ENCODE measurements at regions not wholly inside any gene's neighbourhood (a gene's known extent, or its start where the extent isn't known, plus 50 kb on each side); places are given as distances from the start of the nearest gene placed in this dataset.

GRCh38 chr2:102951249-102951648 lies 189.4 kb downstream of the TMEM182 start:
- DNase-seq (ENCODE audit: low read depth): no peak

DNA sequence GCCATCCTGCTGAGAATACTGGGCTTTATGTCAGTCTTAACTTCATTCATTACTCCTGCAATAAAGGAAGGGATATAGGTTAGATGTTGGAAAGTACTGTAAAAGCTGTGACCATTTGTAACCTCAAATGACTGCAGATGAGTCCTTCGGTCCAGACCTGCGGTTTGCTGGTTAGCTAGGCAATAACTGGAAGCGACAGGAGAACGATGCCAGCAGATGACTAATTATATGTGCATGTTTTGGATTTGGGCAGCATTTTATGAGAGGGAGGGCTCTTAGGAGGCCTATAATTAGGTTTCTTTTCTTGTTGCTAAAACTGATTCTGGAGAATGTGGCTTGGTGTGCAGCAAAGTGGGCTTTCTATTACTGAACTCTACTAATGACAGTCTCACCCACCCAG lies 205.6 kb downstream of the TMEM182 start:
- DNase-seq (ENCODE audit: low read depth): peak; percentile 16

DNA sequence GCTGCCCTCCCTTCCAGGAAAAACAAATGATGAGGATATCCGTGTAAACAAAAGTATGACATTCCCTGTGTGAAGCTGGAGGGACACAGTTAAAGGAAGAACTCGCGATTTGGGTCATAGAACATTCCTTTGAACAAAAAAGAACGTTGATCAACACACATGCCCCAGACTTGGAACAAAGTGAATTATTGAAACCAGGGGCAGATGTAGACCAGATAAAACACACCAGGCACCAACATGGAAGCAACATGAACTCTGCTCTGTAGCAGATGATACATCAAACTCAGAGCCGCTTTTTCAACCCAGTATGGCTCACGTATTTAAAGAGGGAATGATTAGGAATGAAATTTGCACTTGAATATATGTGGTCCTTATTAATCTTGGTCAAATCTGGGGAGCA lies 206.5 kb downstream of the TMEM182 start:
- no peak for DNase-seq (ENCODE audit: low read depth)

GRCh38 chr2:102971701-102972100 lies 209.9 kb downstream of the TMEM182 start:
- no peak for DNase-seq (ENCODE audit: low read depth)

DNA sequence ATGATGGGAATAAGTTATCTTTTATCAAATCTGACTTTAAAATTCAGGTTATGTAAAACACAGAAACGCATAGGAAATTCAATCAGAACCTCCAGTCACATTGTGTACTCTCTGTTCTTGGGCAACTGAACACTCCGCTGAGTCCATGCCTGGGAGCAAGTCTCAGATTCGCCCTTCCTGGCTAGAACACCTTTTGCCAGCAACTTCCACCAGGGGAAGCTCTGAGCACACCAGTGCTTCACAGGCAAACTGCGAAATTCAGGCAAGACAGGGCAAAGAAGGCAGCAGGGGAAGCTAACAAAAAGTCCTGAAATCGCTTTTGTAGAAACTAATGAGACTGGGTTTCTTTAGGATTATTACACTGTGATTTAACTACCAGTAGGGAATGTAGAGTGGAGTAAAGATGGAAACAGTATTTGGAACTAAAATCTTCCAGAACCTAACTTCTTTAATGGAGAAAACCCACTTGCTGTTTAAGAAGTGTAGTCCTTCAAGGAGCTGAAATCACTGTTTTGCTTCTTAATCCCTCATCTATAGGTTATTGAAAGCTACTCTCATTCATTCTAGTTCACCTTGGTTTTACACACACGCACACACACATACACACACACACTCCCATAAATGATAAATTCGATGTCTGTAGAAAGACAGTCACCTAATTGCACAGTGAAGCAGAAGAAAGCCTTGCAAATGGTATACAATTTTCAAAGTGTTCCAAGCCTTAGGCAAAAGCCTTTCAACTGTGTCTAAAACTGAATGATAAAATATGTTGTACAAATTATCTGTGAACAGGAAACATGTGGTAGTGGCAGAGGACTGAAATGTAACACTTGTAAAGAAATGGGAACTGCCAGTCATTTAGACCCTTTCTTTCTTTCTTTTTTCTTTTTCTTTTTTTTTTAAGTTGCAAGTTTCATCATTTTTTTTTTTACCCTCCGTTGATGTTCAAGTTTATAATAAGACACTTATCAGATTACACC lies 214.5 kb downstream of the TMEM182 start:
- peak; percentile 2 for DNase-seq (ENCODE audit: low read depth)

DNA sequence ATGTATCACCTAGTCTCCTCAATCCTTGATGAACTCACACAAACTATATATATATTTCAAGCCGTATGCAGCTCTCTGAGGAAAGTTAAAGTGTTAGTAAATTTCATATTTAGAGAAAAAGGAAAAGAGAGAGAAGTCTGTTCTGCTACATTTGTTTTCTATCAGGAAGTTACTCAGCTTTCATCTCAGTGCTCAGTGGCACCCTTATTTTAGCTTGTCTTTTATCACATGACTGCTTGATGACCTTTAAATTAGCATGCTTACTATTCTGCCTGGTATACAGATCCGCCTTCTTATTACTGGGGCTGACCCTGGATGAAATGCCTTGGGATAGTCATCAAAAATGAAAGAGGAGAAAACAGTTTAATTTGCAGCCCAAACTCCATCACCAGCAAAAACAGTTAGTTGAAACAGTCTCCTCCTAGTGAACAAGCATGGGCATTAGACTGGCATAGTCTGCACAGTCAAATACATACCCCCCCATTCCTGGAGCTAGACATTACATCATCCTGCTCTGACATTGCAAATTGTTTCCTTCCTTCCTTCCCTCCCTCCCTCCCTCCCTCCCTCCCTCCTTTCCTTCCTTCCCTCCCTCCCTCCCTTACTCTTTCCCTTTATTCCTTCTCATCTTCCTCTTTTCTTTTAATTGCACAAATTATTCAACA lies 215.7 kb downstream of the TMEM182 start:
- DNase-seq (ENCODE audit: low read depth): no peak

DNA sequence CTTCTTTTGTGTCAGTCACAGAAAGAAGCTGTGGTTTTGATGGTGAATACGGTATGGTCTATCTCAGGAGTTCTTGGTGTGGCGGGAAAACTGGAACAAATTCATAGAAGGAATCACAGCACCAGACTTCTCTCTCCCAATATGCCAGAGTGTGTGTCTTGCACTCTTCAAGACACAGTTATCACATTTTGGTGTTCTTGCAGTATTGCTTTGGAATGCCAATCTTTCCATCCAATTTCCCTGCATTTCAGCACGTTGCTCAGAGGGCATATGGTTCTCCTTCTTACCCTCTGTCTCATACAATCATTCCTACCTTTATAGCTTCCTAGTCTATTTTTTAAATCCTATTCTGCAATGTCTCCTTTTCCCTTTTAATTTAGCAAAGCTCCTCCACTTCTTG lies 216.3 kb downstream of the TMEM182 start:
- DNase-seq (ENCODE audit: low read depth): no peak

DNA sequence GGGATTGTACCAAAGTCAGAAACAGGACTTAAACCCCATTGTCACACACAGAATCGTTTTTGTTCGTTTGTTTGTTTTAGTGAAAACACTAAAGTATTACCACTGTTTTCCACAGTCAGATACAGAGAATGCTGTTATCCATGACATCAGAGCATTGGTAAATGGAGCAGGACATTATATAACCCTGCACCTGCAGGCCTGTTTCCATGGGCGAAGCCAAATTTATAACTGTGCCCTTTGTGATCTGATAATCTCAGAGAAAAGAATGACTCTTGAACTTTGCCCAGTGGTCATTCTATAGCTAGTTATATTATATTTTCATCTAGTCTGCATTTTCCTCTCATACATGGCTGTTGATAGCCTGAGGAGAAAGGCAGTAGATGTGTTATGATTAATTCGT lies 217.6 kb downstream of the TMEM182 start:
- DNase-seq (ENCODE audit: low read depth): no peak

GRCh38 chr2:102983786-102984185 lies 222.0 kb downstream of the TMEM182 start:
- DNase-seq (ENCODE audit: low read depth): no peak

DNA sequence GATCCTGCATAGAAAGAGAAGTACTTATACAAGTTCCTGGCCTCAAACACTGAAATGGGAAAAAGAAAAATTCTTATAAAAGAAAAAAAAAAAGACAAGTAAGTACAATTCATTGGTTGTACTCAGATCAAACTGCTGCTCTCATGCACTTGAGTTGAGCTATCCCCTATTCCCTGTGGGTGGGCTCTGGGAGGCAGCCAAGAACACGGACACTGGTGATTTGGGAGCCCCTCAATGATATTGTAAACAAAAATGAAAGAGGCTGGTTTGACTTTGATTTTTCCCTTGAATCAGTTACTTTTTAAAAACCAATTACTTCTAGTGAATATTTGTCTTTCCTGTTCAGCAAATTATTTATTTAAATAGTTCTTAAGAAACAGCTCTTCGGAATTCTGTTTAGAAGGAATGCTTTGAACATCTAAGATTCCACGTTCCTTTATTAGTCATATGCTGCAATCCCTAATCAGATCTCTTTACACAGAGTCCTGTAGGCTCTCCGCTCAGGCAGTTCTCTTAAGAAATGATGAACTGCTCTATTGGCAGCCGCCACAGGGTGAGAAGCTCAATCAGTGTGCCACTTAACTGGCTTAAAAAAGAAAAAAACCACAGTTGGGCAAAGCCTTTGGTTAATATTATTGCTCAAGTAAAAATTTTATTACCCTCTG lies 225.1 kb downstream of the TMEM182 start:
- no peak for DNase-seq (ENCODE audit: low read depth)

DNA sequence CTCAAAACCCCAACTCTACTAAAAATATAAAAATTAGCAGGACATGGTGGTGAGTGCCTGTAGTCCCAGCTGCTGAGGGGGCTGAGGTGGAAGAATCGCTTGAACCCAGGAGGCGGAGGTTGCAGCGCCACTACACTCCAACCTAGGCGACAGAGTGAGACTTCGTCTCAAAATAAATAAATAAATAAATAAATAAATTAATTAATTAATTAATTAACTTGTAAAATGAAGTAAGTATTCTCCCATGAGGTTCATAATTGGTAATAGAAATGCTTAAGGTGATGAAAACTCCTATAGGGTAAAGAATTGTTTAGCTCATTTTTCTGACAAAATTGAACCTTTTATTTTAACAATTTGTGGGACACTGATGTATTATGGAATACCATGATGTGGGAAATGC lies 230.8 kb downstream of the TMEM182 start:
- DNase-seq (ENCODE audit: low read depth): no peak

GRCh38 chr2:102999958-103000357 lies 238.1 kb downstream of the TMEM182 start:
- no peak for DNase-seq (ENCODE audit: low read depth)

DNA sequence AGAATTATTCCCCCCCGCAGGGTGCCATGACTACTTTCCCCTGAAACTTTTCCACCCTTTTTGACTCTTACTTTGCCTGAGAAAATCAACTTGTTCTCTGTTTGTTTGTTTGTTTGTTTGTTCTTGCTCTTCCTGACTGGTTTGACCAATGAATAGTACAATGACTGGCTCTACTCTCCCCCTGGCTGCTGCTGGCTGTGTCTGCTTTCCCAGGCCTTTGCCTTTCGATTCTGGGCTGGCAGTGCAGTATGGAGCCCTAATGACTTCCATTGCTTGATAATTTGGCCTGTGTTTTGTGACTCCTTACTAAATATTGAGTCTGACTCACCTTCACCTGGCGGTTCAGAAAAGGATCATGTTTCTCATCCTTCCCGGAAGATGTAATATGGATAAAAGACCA lies 241.1 kb downstream of the TMEM182 start:
- no peak for DNase-seq (ENCODE audit: low read depth)

- no peak for DNase-seq (ENCODE audit: low read depth)
Observed at GRCh38 chr2:103003750-103004260, 242.0 kb downstream of the TMEM182 start.

- DNase-seq (ENCODE audit: low read depth): no peak
Observed at GRCh38 chr2:103004426-103004942, 242.7 kb downstream of the TMEM182 start.

DNA sequence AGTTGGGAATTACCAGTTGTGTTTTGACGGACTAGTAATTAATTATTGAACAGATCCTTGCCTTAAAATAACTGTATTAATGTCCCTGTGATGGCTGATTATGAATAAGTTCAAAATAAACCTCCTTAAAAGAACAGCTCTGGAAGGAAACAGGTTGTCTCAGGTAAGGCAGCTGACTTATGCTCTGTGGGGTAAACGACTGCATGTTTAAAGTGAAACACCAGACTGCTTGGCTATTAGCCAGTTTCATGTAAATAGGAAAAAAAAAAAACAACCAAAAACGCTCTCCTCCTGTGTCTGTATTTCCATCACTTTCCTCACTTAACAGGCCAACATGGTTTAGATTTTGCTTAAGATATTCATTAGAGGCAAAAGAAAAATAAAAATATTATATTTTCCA lies 243.6 kb downstream of the TMEM182 start:
- no peak for DNase-seq (ENCODE audit: low read depth)

GRCh38 chr2:103007086-103007485 lies 245.3 kb downstream of the TMEM182 start:
- DNase-seq (ENCODE audit: low read depth): no peak

- no peak for DNase-seq (ENCODE audit: low read depth)
Observed at GRCh38 chr2:103008586-103008985, 246.8 kb downstream of the TMEM182 start.

DNA sequence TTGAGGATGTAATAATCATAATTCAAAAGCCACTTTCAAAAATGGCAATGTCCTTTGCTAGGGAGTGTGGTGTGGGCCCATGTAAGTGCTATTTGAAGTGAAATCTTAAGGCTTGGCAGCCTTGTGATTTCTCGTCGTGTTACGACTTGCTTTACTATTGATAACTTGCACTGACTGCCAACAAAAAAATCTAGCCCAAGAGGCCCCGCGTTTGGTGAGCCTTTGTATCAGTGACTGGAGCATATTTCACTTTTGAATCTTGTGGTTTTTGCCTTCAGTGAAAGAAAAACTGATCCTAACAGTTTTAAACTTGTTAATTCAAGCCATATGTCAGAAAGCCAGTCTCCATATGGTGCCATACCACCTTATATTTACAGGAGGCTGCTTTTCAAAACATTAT lies 248.0 kb downstream of the TMEM182 start:
- DNase-seq (ENCODE audit: low read depth): no peak

DNA sequence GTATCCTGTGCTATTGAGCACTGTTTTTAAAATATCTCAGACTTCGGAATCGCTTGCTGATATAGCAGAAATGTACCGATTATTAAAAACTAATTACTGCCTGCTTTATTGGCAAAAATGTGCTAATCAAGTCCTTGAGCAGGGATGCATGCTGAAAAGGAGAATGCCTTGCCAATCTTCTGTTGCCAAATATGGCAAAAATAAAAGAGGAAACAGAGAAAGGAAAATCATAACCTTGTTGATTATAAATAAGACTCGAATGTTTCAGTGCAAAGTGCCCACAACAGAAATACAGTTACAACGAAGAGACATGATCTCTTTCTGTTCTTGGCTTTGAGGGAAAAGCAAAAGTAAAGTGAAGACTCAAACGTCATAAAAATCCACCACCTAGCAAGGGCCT lies 248.5 kb downstream of the TMEM182 start:
- DNase-seq (ENCODE audit: low read depth): no peak

DNA sequence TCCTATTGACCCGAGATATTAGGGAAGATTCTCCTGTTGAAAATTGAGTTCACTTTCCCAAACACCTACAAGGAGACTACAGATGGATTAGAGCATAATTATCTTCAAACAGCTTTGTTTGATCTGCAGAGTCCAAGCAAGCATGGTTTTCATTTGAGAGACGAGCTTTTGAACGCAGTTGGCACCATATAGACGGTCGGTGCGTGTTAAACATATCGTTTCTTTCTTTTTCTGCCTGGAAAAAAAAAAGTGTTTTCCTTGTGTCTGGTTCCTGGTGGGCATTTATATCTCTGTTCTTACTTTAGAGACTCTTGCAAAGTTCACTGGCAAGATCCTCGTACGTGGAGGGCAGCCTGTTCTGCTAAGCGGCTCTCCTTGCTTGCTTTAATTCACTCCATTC lies 248.9 kb downstream of the TMEM182 start:
- no peak for DNase-seq (ENCODE audit: low read depth)

DNA sequence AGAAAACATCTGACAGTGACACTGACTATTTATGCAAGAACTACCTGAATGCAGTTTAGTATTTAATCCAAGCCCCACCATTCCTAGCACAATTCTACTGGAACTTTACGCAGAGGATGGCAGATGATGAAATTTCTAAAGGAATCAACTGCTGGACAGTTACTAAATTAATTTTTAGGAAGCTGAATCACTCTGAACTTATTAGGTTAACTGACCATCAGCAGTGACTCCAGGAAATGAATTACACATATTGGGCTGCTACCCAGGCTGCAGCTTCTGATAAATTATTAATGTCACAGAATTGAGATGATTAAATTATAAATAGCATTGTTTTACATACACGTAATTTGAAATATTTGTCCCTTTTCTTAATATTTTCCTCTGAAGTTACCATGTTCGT lies 250.8 kb downstream of the TMEM182 start:
- DNase-seq (ENCODE audit: low read depth): no peak
